ENCODE measurements at regions not wholly inside any gene's neighbourhood (a gene's known extent, or its start where the extent isn't known, plus 50 kb on each side); places are given as distances from the start of the nearest gene placed in this dataset.

- Histone ChIP-seq H3K4me3 (no peak overlapping the region), H3K27me3 (replicated peaks) (no peaks in the 10 kb centered on the region), H3K4me1 (replicated peaks) (no peaks in the 10 kb centered on the region), H3K9me3 (replicated peaks) (no peaks in the 10 kb centered on the region), H3K36me3 (no peaks in the 10 kb centered on the region), H3K27ac (no peak overlapping the region)
- no peak for DNase-seq (ENCODE audit: low read depth in 1 of 2, low spot score in 2 of 2)
Observed at GRCh38 chr16:17683281-17683680, 212.5 kb upstream of the XYLT1 start.

- Histone ChIP-seq H3K27me3 (replicated peaks) (no peaks in the 10 kb centered on the region), H3K27ac (no peak overlapping the region), H3K4me3 (no peak overlapping the region), H3K9me3 (replicated peaks) (no peaks in the 10 kb centered on the region), H3K36me3 (no peaks in the 10 kb centered on the region), H3K4me1 (replicated peaks) (no peaks in the 10 kb centered on the region)
- DNase-seq (ENCODE audit: low read depth in 1 of 2, low spot score in 2 of 2): no peak
Observed at GRCh38 chr16:17676171-17676570, 205.4 kb upstream of the XYLT1 start.

- Histone ChIP-seq H3K4me3 (no peak overlapping the region), H3K27ac (no peak overlapping the region)
- no peak for DNase-seq (ENCODE audit: low read depth in 1 of 2, low spot score in 2 of 2)
Observed at GRCh38 chr16:17668386-17668785, 197.6 kb upstream of the XYLT1 start.

GRCh38 chr16:17666293-17666692 is 195.5 kb upstream of the XYLT1 start:
- H3K27ac ChIP-seq: no peak overlapping the region
- no peaks in the 10 kb centered on the region for H3K4me1 ChIP-seq (replicated peaks)
- no peaks in the 10 kb centered on the region for H3K36me3 ChIP-seq
- no peak for DNase-seq (ENCODE audit: low read depth in 1 of 2, low spot score in 2 of 2)
- peaks cover 6% of the 10 kb centered on the region; the same call in 1 of the 2 replicates for H3K27me3 ChIP-seq (replicated peaks)
- no peaks in the 10 kb centered on the region for H3K9me3 ChIP-seq (replicated peaks)
- no peak overlapping the region for H3K4me3 ChIP-seq

More at GRCh38 chr16:17668386-17668785, 197.6 kb upstream of the XYLT1 start:
- H3K4me1 ChIP-seq (replicated peaks): no peaks in the 10 kb centered on the region
- no peaks in the 10 kb centered on the region; the same call in 1 of the 2 replicates for H3K27me3 ChIP-seq (replicated peaks)
- H3K36me3 ChIP-seq: no peaks in the 10 kb centered on the region
- no peaks in the 10 kb centered on the region for H3K9me3 ChIP-seq (replicated peaks)

GRCh38 chr16:17658881-17659280 is 188.1 kb upstream of the XYLT1 start:
- no peak overlapping the region for H3K27ac ChIP-seq
- H3K4me1 ChIP-seq (replicated peaks): no peaks in the 10 kb centered on the region
- no peaks in the 10 kb centered on the region for H3K9me3 ChIP-seq (replicated peaks)
- H3K4me3 ChIP-seq: no peak overlapping the region
- H3K27me3 ChIP-seq (replicated peaks): 0 out of 2 replicates have a peak, but pooled peaks cover 9% of the 10 kb centered on the region
- DNase-seq (ENCODE audit: low read depth in 1 of 2, low spot score in 2 of 2): no peak
- no peaks in the 10 kb centered on the region for H3K36me3 ChIP-seq

GRCh38 chr16:17657045-17657444 is 186.3 kb upstream of the XYLT1 start:
- H3K4me3 ChIP-seq: no peak overlapping the region
- H3K9me3 ChIP-seq (replicated peaks): no peaks in the 10 kb centered on the region
- no peaks in the 10 kb centered on the region for H3K4me1 ChIP-seq (replicated peaks)
- DNase-seq (ENCODE audit: low read depth in 1 of 2, low spot score in 2 of 2): no peak
- 0 out of 2 replicates have a peak, but pooled peaks cover 5% of the 10 kb centered on the region for H3K27me3 ChIP-seq (replicated peaks)
- no peak overlapping the region for H3K27ac ChIP-seq
- H3K36me3 ChIP-seq: no peaks in the 10 kb centered on the region

GRCh38 chr16:17654571-17654970 is 183.8 kb upstream of the XYLT1 start:
- no peak overlapping the region for H3K4me3 ChIP-seq
- H3K27ac ChIP-seq: no peak overlapping the region
- no peaks in the 10 kb centered on the region for H3K4me1 ChIP-seq (replicated peaks)
- H3K27me3 ChIP-seq (replicated peaks): peaks cover 9% of the 10 kb centered on the region; the same call in 1 of the 2 replicates
- H3K36me3 ChIP-seq: no peaks in the 10 kb centered on the region
- DNase-seq (ENCODE audit: low read depth in 1 of 2, low spot score in 2 of 2): no peak
- no peaks in the 10 kb centered on the region for H3K9me3 ChIP-seq (replicated peaks)

GRCh38 chr16:17654142-17654541 is 183.4 kb upstream of the XYLT1 start:
- no peak for DNase-seq (ENCODE audit: low read depth in 1 of 2, low spot score in 2 of 2)
- Histone ChIP-seq H3K27me3 (replicated peaks) (peaks cover 9% of the 10 kb centered on the region; the same call in 1 of the 2 replicates), H3K27ac (no peak overlapping the region), H3K36me3 (no peaks in the 10 kb centered on the region), H3K9me3 (replicated peaks) (no peaks in the 10 kb centered on the region), H3K4me3 (no peak overlapping the region), H3K4me1 (replicated peaks) (no peaks in the 10 kb centered on the region)

- Histone ChIP-seq H3K9me3 (replicated peaks) (no peaks in the 10 kb centered on the region), H3K27me3 (replicated peaks) (peaks cover 12% of the 10 kb centered on the region; the same call in 1 of the 2 replicates), H3K4me3 (no peak overlapping the region), H3K36me3 (no peaks in the 10 kb centered on the region), H3K4me1 (replicated peaks) (no peaks in the 10 kb centered on the region), H3K27ac (no peak overlapping the region)
- DNase-seq (ENCODE audit: low read depth in 1 of 2, low spot score in 2 of 2): no peak
Observed at GRCh38 chr16:17647879-17648872, 177.4 kb upstream of the XYLT1 start.

GRCh38 chr16:17643935-17644334 is 173.2 kb upstream of the XYLT1 start:
- H3K27ac ChIP-seq: no peak overlapping the region
- H3K36me3 ChIP-seq: no peaks in the 10 kb centered on the region

GRCh38 chr16:17641990-17642389 is 171.2 kb upstream of the XYLT1 start:
- no peak for DNase-seq (ENCODE audit: low read depth in 1 of 2, low spot score in 2 of 2)
- no peak overlapping the region for H3K4me3 ChIP-seq
- no peaks in the 10 kb centered on the region for H3K4me1 ChIP-seq (replicated peaks)
- no peaks in the 10 kb centered on the region for H3K9me3 ChIP-seq (replicated peaks)
- no peaks in the 10 kb centered on the region for H3K36me3 ChIP-seq
- H3K27ac ChIP-seq: no peak overlapping the region
- no peaks in the 10 kb centered on the region for H3K27me3 ChIP-seq (replicated peaks)

More at GRCh38 chr16:17643935-17644334, 173.2 kb upstream of the XYLT1 start:
- no peaks in the 10 kb centered on the region for H3K4me1 ChIP-seq (replicated peaks)
- no peak for DNase-seq (ENCODE audit: low read depth in 1 of 2, low spot score in 2 of 2)
- H3K27me3 ChIP-seq (replicated peaks): 0 out of 2 replicates have a peak, but pooled peaks cover 6% of the 10 kb centered on the region
- no peak overlapping the region for H3K4me3 ChIP-seq
- H3K9me3 ChIP-seq (replicated peaks): no peaks in the 10 kb centered on the region

GRCh38 chr16:17638134-17638533 is 167.4 kb upstream of the XYLT1 start:
- Histone ChIP-seq H3K36me3 (no peaks in the 10 kb centered on the region), H3K4me1 (replicated peaks) (no peaks in the 10 kb centered on the region), H3K4me3 (no peak overlapping the region), H3K27ac (no peak overlapping the region), H3K9me3 (replicated peaks) (no peaks in the 10 kb centered on the region), H3K27me3 (replicated peaks) (no peaks in the 10 kb centered on the region)
- DNase-seq (ENCODE audit: low read depth in 1 of 2, low spot score in 2 of 2): no peak

GRCh38 chr16:17635183-17635582 is 164.4 kb upstream of the XYLT1 start:
- Histone ChIP-seq H3K27ac (no peak overlapping the region), H3K36me3 (no peaks in the 10 kb centered on the region), H3K4me3 (no peak overlapping the region), H3K9me3 (replicated peaks) (no peaks in the 10 kb centered on the region), H3K27me3 (replicated peaks) (no peaks in the 10 kb centered on the region; the same call in 1 of the 2 replicates), H3K4me1 (replicated peaks) (no peaks in the 10 kb centered on the region)
- no peak for DNase-seq (ENCODE audit: low read depth in 1 of 2, low spot score in 2 of 2)

GRCh38 chr16:17633181-17633951 is 162.6 kb upstream of the XYLT1 start:
- Histone ChIP-seq H3K27ac (no peak overlapping the region), H3K36me3 (no peaks in the 10 kb centered on the region), H3K27me3 (replicated peaks) (no peaks in the 10 kb centered on the region; the same call in 1 of the 2 replicates), H3K9me3 (replicated peaks) (no peaks in the 10 kb centered on the region), H3K4me3 (no peak overlapping the region), H3K4me1 (replicated peaks) (no peaks in the 10 kb centered on the region)
- DNase-seq (ENCODE audit: low read depth in 1 of 2, low spot score in 2 of 2): no peak
